Neural progenitor cell (in vitro differentiated cells): ENCODE measurements at regions not wholly inside any gene's neighbourhood (a gene's known extent, or its start where the extent isn't known, plus 50 kb on each side); places are given as distances from the start of the nearest gene placed in this dataset.

Source experiments
- DNase-seq: peaks from one replicate; pipeline ENCODE4 v3.0.0-alpha.2; 2016; ENCODE audit warnings: low spot score
- H2AFZ ChIP-seq: fragments of 200-600 bp; sonication (generic); replicated peaks from 2 replicates; pipeline ENCODE4 v1.6.1; 2016; ENCODE audit warnings: antibody characterized with exemption
- H3F3A ChIP-seq: fragments of 200-600 bp; sonication (generic); 2 replicates; pipeline ENCODE4 v1.6.1; 2016; ENCODE audit warnings: antibody characterized with exemption, low read depth
- H3K27ac ChIP-seq: fragments of 200-600 bp; sonication (generic); 2 replicates; pipeline ENCODE4 v1.5.1; 2016; ENCODE audit warnings: mild to moderate bottlenecking
- H3K27me3 ChIP-seq: fragments of 200-600 bp; sonication (generic); 2 replicates; pipeline ENCODE4 v1.6.1; 2016; ENCODE audit warnings: mild to moderate bottlenecking, moderate library complexity
- H3K36me3 ChIP-seq: fragments of 200-600 bp; sonication (generic); 2 replicates; pipeline ENCODE4 v1.5.1; 2016
- H3K4me1 ChIP-seq: fragments of 200-600 bp; sonication (generic); 2 replicates; pipeline ENCODE4 v1.6.1; 2016; ENCODE audit warnings: mixed run types
- H3K4me2 ChIP-seq: fragments of 200-600 bp; sonication (generic); 2 replicates; pipeline ENCODE4 v1.6.1; 2016
- H3K4me3 ChIP-seq: fragments of 200-600 bp; sonication (generic); 2 replicates; pipeline ENCODE4 v1.5.1; 2016
- H3K79me2 ChIP-seq: fragments of 200-600 bp; sonication (generic); 2 replicates; pipeline ENCODE4 v1.6.1; 2016; ENCODE audit warnings: low read depth
- H3K9ac ChIP-seq: fragments of 200-600 bp; sonication (generic); 2 replicates; pipeline ENCODE4 v1.6.1; 2016
- H3K9me3 ChIP-seq: fragments of 200-600 bp; sonication (generic); 2 replicates; pipeline ENCODE4 v1.5.1; 2016; ENCODE audit warnings: low read depth
- H4K20me1 ChIP-seq: fragments of 200-600 bp; sonication (generic); 2 replicates; pipeline ENCODE4 v1.6.1; 2016; ENCODE audit warnings: low read depth
- H3K27ac Mint-ChIP-seq: 3 replicates; pipeline ENCODE4 v1.8.0; 2021; ENCODE audit warnings: mixed read lengths
- H3K27me3 Mint-ChIP-seq: 2 replicates; pipeline ENCODE4 v1.8.0; 2022; ENCODE audit warnings: low read depth, mild to moderate bottlenecking, inconsistent platforms, moderate library complexity, mixed read lengths; ENCODE audit not compliant: insufficient read depth
- H3K36me3 Mint-ChIP-seq: 3 replicates; pipeline ENCODE4 v1.8.0; 2021; ENCODE audit warnings: mixed read lengths
- H3K4me1 Mint-ChIP-seq: 3 replicates; pipeline ENCODE4 v1.8.0; 2021; ENCODE audit warnings: mixed read lengths
- H3K4me3 Mint-ChIP-seq: 3 replicates; pipeline ENCODE4 v1.8.0; 2021; ENCODE audit warnings: mild to moderate bottlenecking, moderate library complexity, mixed read lengths
- H3K9me3 Mint-ChIP-seq: 3 replicates; pipeline ENCODE4 v1.8.0; 2020; ENCODE audit warnings: mixed read lengths
- CTCF ChIP-seq: fragments of 200-600 bp; sonication (generic); IDR thresholded peaks from 2 replicates; pipeline ENCODE4 v1.5.1; 2017; ENCODE audit warnings: antibody characterized with exemption, mild to moderate bottlenecking
- EZH2 ChIP-seq: fragments of 200-600 bp; sonication (generic); IDR thresholded peaks from 2 replicates; pipeline ENCODE4 v1.6.1; 2017; ENCODE audit warnings: antibody characterized with exemption, mild to moderate bottlenecking, moderate library complexity
- EZH2phosphoT487 ChIP-seq: fragments of 200-600 bp; sonication (generic); IDR thresholded peaks from 2 replicates; pipeline ENCODE4 v1.6.1; 2017; ENCODE audit warnings: antibody characterized with exemption

- no peaks in the 10 kb centered on the region for H3K36me3 ChIP-seq
- no peaks in the 10 kb centered on the region for H4K20me1 ChIP-seq
- H3K9me3 ChIP-seq: no peaks in the 10 kb centered on the region
- H3K27me3 ChIP-seq: no peaks in the 10 kb centered on the region
- Mint-ChIP-seq H3K4me1 (no peaks in the 10 kb centered on the region), H3K36me3 (no peaks in the 10 kb centered on the region), H3K27ac (no peak overlapping the region), H3K9me3 (peaks cover 3% of the 10 kb centered on the region), H3K4me3 (no peak overlapping the region), H3K27me3 (no peaks in the 10 kb centered on the region)
- H3K9ac ChIP-seq: no peak overlapping the region
- no peak overlapping the region for H2AFZ ChIP-seq
- TF ChIP-seq EZH2phosphoT487 (no peak), CTCF (no peak), EZH2 (no peak)
- DNase-seq: no peak
- H3K79me2 ChIP-seq: no peaks in the 10 kb centered on the region
- no peaks in the 10 kb centered on the region for H3K4me1 ChIP-seq
- no peak overlapping the region for H3K4me3 ChIP-seq
- no peak overlapping the region for H3K27ac ChIP-seq
- H3F3A ChIP-seq: no peaks in the 10 kb centered on the region
- no peak overlapping the region for H3K4me2 ChIP-seq
Measured at GRCh38 chr5:166046956-166047355, 2244.5 kb upstream of the WWC1 start.

GRCh38 chr5:166050531-166050930, 2240.9 kb upstream of the WWC1 start:
- no peaks in the 10 kb centered on the region for H3K9me3 Mint-ChIP-seq

GRCh38 chr5:166058660-166059059, 2232.8 kb upstream of the WWC1 start:
- no peaks in the 10 kb centered on the region for H3K36me3 Mint-ChIP-seq
- no peak overlapping the region for H3K27ac Mint-ChIP-seq
- H3K4me1 Mint-ChIP-seq: no peaks in the 10 kb centered on the region
- no peaks in the 10 kb centered on the region for H3K4me1 ChIP-seq
- H3F3A ChIP-seq: no peaks in the 10 kb centered on the region
- no peaks in the 10 kb centered on the region for H3K27me3 Mint-ChIP-seq
- no peaks in the 10 kb centered on the region for H3K36me3 ChIP-seq
- no peaks in the 10 kb centered on the region for H3K9me3 Mint-ChIP-seq
- H3K4me2 ChIP-seq: no peak overlapping the region
- no peaks in the 10 kb centered on the region for H3K79me2 ChIP-seq
- no peak overlapping the region for H2AFZ ChIP-seq
- no peak overlapping the region for H3K4me3 Mint-ChIP-seq
- TF ChIP-seq CTCF (no peak), EZH2 (no peak), EZH2phosphoT487 (no peak)
- no peaks in the 10 kb centered on the region for H4K20me1 ChIP-seq
- DNase-seq: no peak
- H3K9me3 ChIP-seq: no peaks in the 10 kb centered on the region
- H3K27ac ChIP-seq: no peak overlapping the region
- H3K4me3 ChIP-seq: no peak overlapping the region
- H3K9ac ChIP-seq: no peak overlapping the region
- no peaks in the 10 kb centered on the region for H3K27me3 ChIP-seq

More at GRCh38 chr5:166050531-166050930, 2240.9 kb upstream of the WWC1 start:
- no peaks in the 10 kb centered on the region for H3K4me1 ChIP-seq
- H3K4me3 Mint-ChIP-seq: no peak overlapping the region
- TF ChIP-seq EZH2 (no peak), EZH2phosphoT487 (no peak), CTCF (no peak)
- H3K36me3 ChIP-seq: no peaks in the 10 kb centered on the region
- H3F3A ChIP-seq: no peaks in the 10 kb centered on the region
- no peaks in the 10 kb centered on the region for H4K20me1 ChIP-seq
- no peaks in the 10 kb centered on the region for H3K4me1 Mint-ChIP-seq
- no peaks in the 10 kb centered on the region for H3K36me3 Mint-ChIP-seq
- H3K9me3 ChIP-seq: no peaks in the 10 kb centered on the region
- H3K27me3 Mint-ChIP-seq: no peaks in the 10 kb centered on the region
- no peak for DNase-seq
- no peak overlapping the region for H3K27ac Mint-ChIP-seq
- H3K79me2 ChIP-seq: no peaks in the 10 kb centered on the region
- H2AFZ ChIP-seq: no peak overlapping the region
- H3K27me3 ChIP-seq: no peaks in the 10 kb centered on the region
- H3K4me3 ChIP-seq: no peak overlapping the region
- no peak overlapping the region for H3K4me2 ChIP-seq
- H3K9ac ChIP-seq: no peak overlapping the region
- H3K27ac ChIP-seq: no peak overlapping the region
